ENCODE measurements at regions not wholly inside any gene's neighbourhood (a gene's known extent, or its start where the extent isn't known, plus 50 kb on each side); places are given as distances from the start of the nearest gene placed in this dataset.

DNA sequence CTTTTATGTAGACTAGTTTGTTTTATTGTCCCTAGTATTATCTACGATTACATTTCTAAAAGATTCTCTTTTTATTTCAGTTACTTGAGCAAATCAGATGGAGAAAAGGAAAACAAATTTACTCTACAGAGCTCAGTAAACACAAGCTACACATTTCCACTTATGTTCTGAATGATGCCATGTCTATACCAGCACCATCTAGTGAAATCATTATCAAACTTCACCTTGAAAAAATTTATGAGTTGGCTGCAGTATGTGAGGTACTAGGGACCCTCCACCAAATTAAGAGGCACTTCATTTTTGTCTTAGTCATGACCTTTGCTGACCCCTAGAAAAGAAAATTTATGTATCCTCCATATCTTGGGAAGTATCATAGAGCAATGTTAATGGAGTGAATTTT is 827.4 kb downstream of the SI start:
- no peak for FAIRE-seq
- CTCF ChIA-PET (ENCODE audit: low intra/inter-chr PET ratio): no interaction called here
- 5% methylated on average over 1 of the region's 1 CpG for WGBS (ENCODE audit: insufficient coverage, low coverage, missing lambda C conversion rate)
- Histone ChIP-seq H3K4me3 (no peak overlapping the region), H3K9me1 (ENCODE audit: control insufficient read depth, insufficient read depth, low read length) (no peaks in the 10 kb centered on the region), H3K79me2 (ENCODE audit: control insufficient read depth, insufficient read depth, low read length) (no peaks in the 10 kb centered on the region), H3K27me3 (ENCODE audit: control insufficient read depth in 2 of 2, insufficient read depth in 2 of 2, low read length in 2 of 2) (no peaks in the 10 kb centered on the region), H4K20me1 (replicated peaks; ENCODE audit: control insufficient read depth, insufficient read depth, low read length) (no peaks in the 10 kb centered on the region), H3K4me1 (replicated peaks in 1 of 2; ENCODE audit: control insufficient read depth in 2 of 2, insufficient read depth in 2 of 2, low read length in 2 of 2) (no peaks in the 10 kb centered on the region), H2AFZ (ENCODE audit: low read depth, low read length) (no peak overlapping the region), H3K4me2 (ENCODE audit: insufficient read depth, low read length) (no peak overlapping the region), H3K9ac (ENCODE audit: insufficient read depth in 1 of 2, low read depth in 2 of 2, low read length in 2 of 2) (no peak overlapping the region), H3K9me3 (replicated peaks; ENCODE audit: control insufficient read depth, insufficient read depth, low read depth, low read length) (no peaks in the 10 kb centered on the region), H3K27ac (ENCODE audit: extremely low read depth, low read depth, low read length) (no peak overlapping the region), H3K36me3 (ENCODE audit: control insufficient read depth, insufficient read depth, low read length) (no peaks in the 10 kb centered on the region)
- no peak for ATAC-seq
- intact Hi-C loops (cut with micrococcal nuclease): no loop called here
- no TSS peak for BruUV-seq (replicated peaks)
- no peak for DNase-seq (ENCODE audit: extremely low read depth in 1 of 4, low spot score in 3 of 4)
- POLR2A ChIA-PET: no interaction called here
- TF ChIP-seq TAF1 (IDR thresholded peaks at IDR 0.05; ENCODE audit: control insufficient read depth, extremely low read depth, insufficient read depth, low read length, severe bottlenecking): no peak
- in situ Hi-C loops (cut with MboI): no loop called here

DNA sequence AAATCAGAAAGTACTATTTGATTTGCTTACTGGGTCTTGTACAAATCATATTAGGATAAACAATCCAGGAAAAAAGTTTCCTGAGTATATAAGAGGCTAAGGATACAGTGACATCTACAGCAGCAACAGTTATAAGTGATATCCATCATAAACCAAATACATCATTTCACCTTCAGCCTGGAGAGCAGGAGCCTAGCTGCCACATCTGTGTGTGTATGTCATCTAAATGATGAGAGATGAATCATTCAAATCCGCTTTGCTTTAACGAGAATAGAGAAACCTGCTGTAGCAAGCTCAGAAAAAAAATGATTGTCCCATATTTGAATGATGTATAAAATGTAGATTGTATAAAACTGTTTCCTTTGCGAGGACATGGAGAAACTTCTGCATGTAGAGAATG is 841.4 kb downstream of the SI start:
- no peaks in the 10 kb centered on the region for H3K9me1 ChIP-seq (ENCODE audit: control insufficient read depth, insufficient read depth, low read length)
- no peak overlapping the region for H3K4me3 ChIP-seq
- no peak overlapping the region for H3K27ac ChIP-seq (ENCODE audit: extremely low read depth, low read depth, low read length)
- POLR2A ChIA-PET: no interaction called here
- CTCF ChIA-PET (ENCODE audit: low intra/inter-chr PET ratio): no interaction called here
- DNase-seq (ENCODE audit: extremely low read depth in 1 of 4, low spot score in 3 of 4) (no peak), ATAC-seq (no peak), FAIRE-seq (no peak)
- no TSS peak for BruUV-seq (replicated peaks)
- intact Hi-C loops (cut with micrococcal nuclease): no loop called here
- H3K4me1 ChIP-seq (replicated peaks in 1 of 2; ENCODE audit: control insufficient read depth in 2 of 2, insufficient read depth in 2 of 2, low read length in 2 of 2): no peaks in the 10 kb centered on the region
- H3K36me3 ChIP-seq (ENCODE audit: control insufficient read depth, insufficient read depth, low read length): no peaks in the 10 kb centered on the region
- 0% methylated on average over 3 of the region's 3 CpGs for WGBS (ENCODE audit: insufficient coverage, low coverage, missing lambda C conversion rate)
- H3K4me2 ChIP-seq (ENCODE audit: insufficient read depth, low read length): no peak overlapping the region
- no peak overlapping the region for H3K9ac ChIP-seq (ENCODE audit: insufficient read depth in 1 of 2, low read depth in 2 of 2, low read length in 2 of 2)
- no peak overlapping the region for H2AFZ ChIP-seq (ENCODE audit: low read depth, low read length)
- H3K9me3 ChIP-seq (replicated peaks; ENCODE audit: control insufficient read depth, insufficient read depth, low read depth, low read length): no peaks in the 10 kb centered on the region
- in situ Hi-C loops (cut with MboI): no loop called here
- H3K79me2 ChIP-seq (ENCODE audit: control insufficient read depth, insufficient read depth, low read length): no peaks in the 10 kb centered on the region
- no peaks in the 10 kb centered on the region for H3K27me3 ChIP-seq (ENCODE audit: control insufficient read depth in 2 of 2, insufficient read depth in 2 of 2, low read length in 2 of 2)
- no peaks in the 10 kb centered on the region for H4K20me1 ChIP-seq (replicated peaks; ENCODE audit: control insufficient read depth, insufficient read depth, low read length)
- TF ChIP-seq ZBED1 (IDR thresholded peaks at IDR 0.05) (no peak), ZNF174 (CRISPR knock-in tag; IDR thresholded peaks at IDR 0.05) (no peak), TOE1 (IDR thresholded peaks at IDR 0.05; ENCODE audit: borderline replicate concordance) (no peak), TOE1 (CRISPR knock-in tag; IDR thresholded peaks at IDR 0.05; ENCODE audit: borderline replicate concordance, low read depth) (no peak), KAT2B (IDR thresholded peaks at IDR 0.05; ENCODE audit: low read depth, low read length) (no peak), MTA3 (IDR thresholded peaks at IDR 0.05; ENCODE audit: borderline replicate concordance) (no peak), ARHGAP35 (IDR thresholded peaks at IDR 0.05; ENCODE audit: partially characterized antibody) (no peak), IFI16 (CRISPR knock-in tag; IDR thresholded peaks at IDR 0.05) (no peak), ELF4 (CRISPR knock-in tag; IDR thresholded peaks at IDR 0.05) (no peak), ZNF140 (CRISPR knock-in tag; IDR thresholded peaks at IDR 0.05) (no peak), TSC22D4 (tag; IDR thresholded peaks at IDR 0.05) (no peak), ZBTB7A (IDR thresholded peaks at IDR 0.05; ENCODE audit: borderline replicate concordance, control insufficient read depth, low read depth, low read length) (no peak), SMARCC2 (IDR thresholded peaks at IDR 0.05; ENCODE audit: low read depth) (no peak)
- TF ChIP-seq, protein P1, sequence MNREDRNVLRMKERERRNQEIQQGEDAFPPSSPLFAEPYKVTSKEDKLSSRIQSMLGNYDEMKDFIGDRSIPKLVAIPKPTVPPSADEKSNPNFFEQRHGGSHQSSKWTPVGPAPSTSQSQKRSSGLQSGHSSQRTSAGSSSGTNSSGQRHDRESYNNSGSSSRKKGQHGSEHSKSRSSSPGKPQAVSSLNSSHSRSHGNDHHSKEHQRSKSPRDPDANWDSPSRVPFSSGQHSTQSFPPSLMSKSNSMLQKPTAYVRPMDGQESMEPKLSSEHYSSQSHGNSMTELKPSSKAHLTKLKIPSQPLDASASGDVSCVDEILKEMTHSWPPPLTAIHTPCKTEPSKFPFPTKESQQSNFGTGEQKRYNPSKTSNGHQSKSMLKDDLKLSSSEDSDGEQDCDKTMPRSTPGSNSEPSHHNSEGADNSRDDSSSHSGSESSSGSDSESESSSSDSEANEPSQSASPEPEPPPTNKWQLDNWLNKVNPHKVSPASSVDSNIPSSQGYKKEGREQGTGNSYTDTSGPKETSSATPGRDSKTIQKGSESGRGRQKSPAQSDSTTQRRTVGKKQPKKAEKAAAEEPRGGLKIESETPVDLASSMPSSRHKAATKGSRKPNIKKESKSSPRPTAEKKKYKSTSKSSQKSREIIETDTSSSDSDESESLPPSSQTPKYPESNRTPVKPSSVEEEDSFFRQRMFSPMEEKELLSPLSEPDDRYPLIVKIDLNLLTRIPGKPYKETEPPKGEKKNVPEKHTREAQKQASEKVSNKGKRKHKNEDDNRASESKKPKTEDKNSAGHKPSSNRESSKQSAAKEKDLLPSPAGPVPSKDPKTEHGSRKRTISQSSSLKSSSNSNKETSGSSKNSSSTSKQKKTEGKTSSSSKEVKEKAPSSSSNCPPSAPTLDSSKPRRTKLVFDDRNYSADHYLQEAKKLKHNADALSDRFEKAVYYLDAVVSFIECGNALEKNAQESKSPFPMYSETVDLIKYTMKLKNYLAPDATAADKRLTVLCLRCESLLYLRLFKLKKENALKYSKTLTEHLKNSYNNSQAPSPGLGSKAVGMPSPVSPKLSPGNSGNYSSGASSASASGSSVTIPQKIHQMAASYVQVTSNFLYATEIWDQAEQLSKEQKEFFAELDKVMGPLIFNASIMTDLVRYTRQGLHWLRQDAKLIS (CRISPR knock-in tag; IDR thresholded peaks at IDR 0.05): no peak
